GM06990 (cell line): ENCODE measurements at regions not wholly inside any gene's neighbourhood (a gene's known extent, or its start where the extent isn't known, plus 50 kb on each side); places are given as distances from the start of the nearest gene placed in this dataset.

Source experiments
- DNase-seq: peaks from one replicate; pipeline ENCODE4 v3.0.0-alpha.2; 2011; ENCODE audit not compliant: insufficient read length; ENCODE audit errors: extremely low read depth
- H3K27me3 ChIP-seq: replicated peaks from 2 replicates; pipeline ENCODE4 v1.6.0; 2011; ENCODE audit warnings: low read length; ENCODE audit not compliant: control insufficient read depth, insufficient read depth
- H3K36me3 ChIP-seq: 2 replicates; pipeline ENCODE4 v1.5.1; 2011; ENCODE audit warnings: low read length; ENCODE audit not compliant: control insufficient read depth, insufficient read depth
- H3K4me3 ChIP-seq: replicated peaks from 2 replicates; pipeline ENCODE4 v1.5.1; 2011; ENCODE audit warnings: low read depth, mild to moderate bottlenecking, control low read depth, low read length
- CTCF ChIP-seq: IDR thresholded peaks from 2 replicates; pipeline ENCODE4 v1.5.1; 2011; ENCODE audit warnings: low read length, control low read depth, mild to moderate bottlenecking, inconsistent platforms; ENCODE audit not compliant: insufficient read depth, poor library complexity, severe bottlenecking

- no peak for DNase-seq
- H3K36me3 ChIP-seq, result no peaks in the 10 kb centered on the region
- H3K27me3 ChIP-seq, result no peaks in the 10 kb centered on the region
- TF ChIP-seq CTCF, result no peak
- H3K4me3 ChIP-seq, result no peak overlapping the region
Measured at GRCh38 chr12:17151917-17152316, 546.0 kb upstream of the LMO3 start.

GRCh38 chr12:17148706-17149105, 542.7 kb upstream of the LMO3 start:
- no peaks in the 10 kb centered on the region for H3K27me3 ChIP-seq
- H3K4me3 ChIP-seq, result no peak overlapping the region
- no peak for TF ChIP-seq CTCF
- no peaks in the 10 kb centered on the region for H3K36me3 ChIP-seq
- DNase-seq, result no peak

- Histone ChIP-seq H3K36me3 (no peaks in the 10 kb centered on the region), H3K4me3 (no peak overlapping the region), H3K27me3 (no peaks in the 10 kb centered on the region)
- DNase-seq, result no peak
- no peak for TF ChIP-seq CTCF
Measured at GRCh38 chr12:17142856-17143255, 536.9 kb upstream of the LMO3 start.

- no peak for TF ChIP-seq CTCF
- no peak for DNase-seq
- H3K36me3 ChIP-seq, result no peaks in the 10 kb centered on the region
- no peaks in the 10 kb centered on the region for H3K27me3 ChIP-seq
- no peak overlapping the region for H3K4me3 ChIP-seq
Measured at GRCh38 chr12:17139931-17140330, 534.0 kb upstream of the LMO3 start.

GRCh38 chr12:17137396-17137795, 531.4 kb upstream of the LMO3 start:
- no peak for DNase-seq
- Histone ChIP-seq H3K27me3 (no peaks in the 10 kb centered on the region), H3K36me3 (no peaks in the 10 kb centered on the region), H3K4me3 (no peak overlapping the region)
- no peak for TF ChIP-seq CTCF

- Histone ChIP-seq H3K4me3 (no peak overlapping the region), H3K27me3 (no peaks in the 10 kb centered on the region), H3K36me3 (no peaks in the 10 kb centered on the region)
- DNase-seq, result no peak
- no peak for TF ChIP-seq CTCF
Measured at GRCh38 chr12:17134315-17134714, 528.4 kb upstream of the LMO3 start.
